ENCODE measurements at regions not wholly inside any gene's neighbourhood (a gene's known extent, or its start where the extent isn't known, plus 50 kb on each side); places are given as distances from the start of the nearest gene placed in this dataset.

DNA sequence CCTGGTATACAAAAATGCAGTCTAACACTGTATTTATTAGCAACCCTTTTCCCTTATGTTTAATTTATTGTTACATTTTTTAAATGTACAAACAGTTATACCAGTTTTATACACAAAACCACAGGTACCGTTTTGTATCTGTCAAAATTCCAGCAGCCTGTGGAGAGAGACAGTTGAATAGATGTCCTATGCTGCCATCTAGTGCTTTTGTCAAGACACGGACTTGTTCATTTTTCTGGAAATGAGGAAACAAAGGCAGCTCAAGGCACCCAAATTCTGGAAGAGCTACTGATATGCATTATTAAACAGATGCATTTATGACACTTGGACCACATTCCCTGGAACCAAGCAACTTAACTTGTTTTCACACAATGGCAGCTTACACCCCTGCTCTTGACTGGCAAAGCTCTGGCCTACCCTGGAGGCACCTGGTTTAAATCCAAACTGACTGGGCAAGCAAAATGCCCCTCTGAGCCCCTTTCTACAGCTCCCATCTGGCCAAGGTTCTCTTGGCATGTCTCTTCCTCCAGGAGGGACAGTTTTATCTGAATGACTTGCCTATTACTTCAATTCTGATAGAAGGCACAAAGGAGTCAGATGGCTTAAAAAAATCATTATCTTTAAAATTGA is 286.9 kb upstream of the PRKD1 start:
- Histone ChIP-seq H4K20me1 (ENCODE audit: insufficient read depth) (no peaks in the 10 kb centered on the region), H3K79me2 (ENCODE audit: insufficient read depth, low read depth) (no peaks in the 10 kb centered on the region), H3K9ac (no peak overlapping the region), H3K27me3 (ENCODE audit: insufficient read depth, low read depth) (no peaks in the 10 kb centered on the region), H3K4me2 (no peak overlapping the region), H2AFZ (ENCODE audit: low read depth) (no peak overlapping the region), H3K4me1 (ENCODE audit: low read depth, poor library complexity, severe bottlenecking) (no peaks in the 10 kb centered on the region), H3K36me3 (ENCODE audit: insufficient read depth) (no peaks in the 10 kb centered on the region), H3K4me3 (IDR thresholded peaks at IDR 0.05; ENCODE audit: insufficient read depth, low read depth, low read length) (no peak overlapping the region), H3K27ac (no peak overlapping the region)
- TF ChIP-seq, protein P1, sequence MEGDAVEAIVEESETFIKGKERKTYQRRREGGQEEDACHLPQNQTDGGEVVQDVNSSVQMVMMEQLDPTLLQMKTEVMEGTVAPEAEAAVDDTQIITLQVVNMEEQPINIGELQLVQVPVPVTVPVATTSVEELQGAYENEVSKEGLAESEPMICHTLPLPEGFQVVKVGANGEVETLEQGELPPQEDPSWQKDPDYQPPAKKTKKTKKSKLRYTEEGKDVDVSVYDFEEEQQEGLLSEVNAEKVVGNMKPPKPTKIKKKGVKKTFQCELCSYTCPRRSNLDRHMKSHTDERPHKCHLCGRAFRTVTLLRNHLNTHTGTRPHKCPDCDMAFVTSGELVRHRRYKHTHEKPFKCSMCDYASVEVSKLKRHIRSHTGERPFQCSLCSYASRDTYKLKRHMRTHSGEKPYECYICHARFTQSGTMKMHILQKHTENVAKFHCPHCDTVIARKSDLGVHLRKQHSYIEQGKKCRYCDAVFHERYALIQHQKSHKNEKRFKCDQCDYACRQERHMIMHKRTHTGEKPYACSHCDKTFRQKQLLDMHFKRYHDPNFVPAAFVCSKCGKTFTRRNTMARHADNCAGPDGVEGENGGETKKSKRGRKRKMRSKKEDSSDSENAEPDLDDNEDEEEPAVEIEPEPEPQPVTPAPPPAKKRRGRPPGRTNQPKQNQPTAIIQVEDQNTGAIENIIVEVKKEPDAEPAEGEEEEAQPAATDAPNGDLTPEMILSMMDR (conservative IDR thresholded peaks at IDR 0.05; ENCODE audit: low read depth, low read length), result peak; percentile 69; the same call in 1 of the 2 replicates

DNA sequence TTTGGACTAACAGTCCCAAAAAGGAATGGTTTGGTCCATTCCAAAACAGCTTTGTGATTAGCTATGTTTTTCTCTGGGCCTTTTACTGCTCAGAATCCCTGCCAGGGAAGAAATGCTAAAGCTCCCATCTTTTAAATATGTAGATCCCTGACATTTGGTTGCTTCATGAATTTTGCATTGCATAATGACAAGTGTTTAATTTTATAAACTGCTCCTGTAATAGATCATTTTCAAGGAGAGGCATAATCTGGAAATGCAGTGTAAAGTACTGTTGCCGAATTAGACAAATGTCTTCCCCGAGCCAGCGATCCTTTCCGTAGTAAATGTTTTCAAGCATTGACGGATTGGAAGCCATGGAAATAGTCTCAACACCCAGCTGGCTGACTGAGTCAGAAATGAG is 291.3 kb upstream of the PRKD1 start:
- no peak overlapping the region for H3K9ac ChIP-seq
- H3K4me3 ChIP-seq (IDR thresholded peaks at IDR 0.05; ENCODE audit: insufficient read depth, low read depth, low read length), result no peak overlapping the region
- H4K20me1 ChIP-seq (ENCODE audit: insufficient read depth), result no peaks in the 10 kb centered on the region
- H3K27ac ChIP-seq, result no peak overlapping the region
- no peak overlapping the region for H2AFZ ChIP-seq (ENCODE audit: low read depth)
- H3K36me3 ChIP-seq (ENCODE audit: insufficient read depth), result no peaks in the 10 kb centered on the region
- H3K4me2 ChIP-seq, result no peak overlapping the region
- TF ChIP-seq, protein P1 (conservative IDR thresholded peaks at IDR 0.05; ENCODE audit: low read depth, low read length), result no peak
- H3K79me2 ChIP-seq (ENCODE audit: insufficient read depth, low read depth), result no peaks in the 10 kb centered on the region
- H3K4me1 ChIP-seq (ENCODE audit: low read depth, poor library complexity, severe bottlenecking), result no peaks in the 10 kb centered on the region
- H3K27me3 ChIP-seq (ENCODE audit: insufficient read depth, low read depth), result no peaks in the 10 kb centered on the region

DNA sequence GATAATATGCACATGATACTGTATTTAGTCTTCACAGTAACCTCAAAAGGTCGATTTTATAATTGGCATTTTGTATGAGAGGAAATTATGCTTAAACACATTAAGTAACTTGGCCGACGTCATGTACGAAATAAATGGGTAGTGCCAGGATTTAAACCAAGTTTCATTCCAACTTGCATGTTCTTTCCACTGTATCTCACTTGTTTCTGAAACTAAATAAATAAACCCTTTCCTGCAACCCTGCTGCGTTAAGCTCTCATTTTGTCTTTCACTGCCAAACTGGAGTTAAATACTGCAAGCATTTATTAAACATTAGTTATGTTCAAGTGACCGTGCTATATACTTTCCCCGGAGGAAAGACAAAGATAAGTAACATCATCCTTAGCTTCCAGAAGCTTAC is 293.9 kb upstream of the PRKD1 start:
- Histone ChIP-seq H2AFZ (ENCODE audit: low read depth) (no peak overlapping the region), H3K36me3 (ENCODE audit: insufficient read depth) (no peaks in the 10 kb centered on the region), H3K79me2 (ENCODE audit: insufficient read depth, low read depth) (no peaks in the 10 kb centered on the region), H3K4me1 (ENCODE audit: low read depth, poor library complexity, severe bottlenecking) (no peaks in the 10 kb centered on the region), H3K27me3 (ENCODE audit: insufficient read depth, low read depth) (no peaks in the 10 kb centered on the region), H3K9ac (no peak overlapping the region), H4K20me1 (ENCODE audit: insufficient read depth) (no peaks in the 10 kb centered on the region), H3K4me3 (IDR thresholded peaks at IDR 0.05; ENCODE audit: insufficient read depth, low read depth, low read length) (no peak overlapping the region), H3K4me2 (no peak overlapping the region), H3K27ac (no peak overlapping the region)
- TF ChIP-seq, protein P1 (conservative IDR thresholded peaks at IDR 0.05; ENCODE audit: low read depth, low read length), result no peak

DNA sequence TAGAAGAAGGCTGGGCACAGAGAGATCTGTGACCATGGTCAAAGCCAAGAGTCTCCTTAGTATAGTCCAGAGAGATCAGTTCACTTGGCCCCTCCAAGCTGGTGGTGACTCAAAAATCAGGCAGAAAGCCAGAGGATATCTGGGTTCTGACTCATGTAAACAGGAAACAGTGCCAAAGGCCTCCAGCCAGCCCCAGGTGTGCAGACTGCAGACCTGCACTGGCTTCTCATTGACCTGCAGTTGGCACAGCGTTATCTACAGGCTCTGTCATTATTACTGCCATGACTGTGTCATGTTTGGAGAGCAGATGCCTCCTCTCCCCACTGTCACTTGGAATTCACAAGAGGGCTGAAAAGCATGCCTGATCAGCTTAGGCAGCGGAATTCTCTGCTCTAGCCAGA is 295.7 kb upstream of the PRKD1 start:
- Histone ChIP-seq H3K27ac (no peak overlapping the region), H4K20me1 (ENCODE audit: insufficient read depth) (no peaks in the 10 kb centered on the region), H3K9ac (no peak overlapping the region), H3K36me3 (ENCODE audit: insufficient read depth) (no peaks in the 10 kb centered on the region), H2AFZ (ENCODE audit: low read depth) (no peak overlapping the region), H3K27me3 (ENCODE audit: insufficient read depth, low read depth) (no peaks in the 10 kb centered on the region), H3K79me2 (ENCODE audit: insufficient read depth, low read depth) (no peaks in the 10 kb centered on the region), H3K4me2 (no peak overlapping the region), H3K4me1 (ENCODE audit: low read depth, poor library complexity, severe bottlenecking) (no peaks in the 10 kb centered on the region), H3K4me3 (IDR thresholded peaks at IDR 0.05; ENCODE audit: insufficient read depth, low read depth, low read length) (no peak overlapping the region)
- TF ChIP-seq, protein P1 (conservative IDR thresholded peaks at IDR 0.05; ENCODE audit: low read depth, low read length), result no peak

Data from KMS-11 (cell line).